ENCODE measurements at regions not wholly inside any gene's neighbourhood (a gene's known extent, or its start where the extent isn't known, plus 50 kb on each side); places are given as distances from the start of the nearest gene placed in this dataset.

DNA sequence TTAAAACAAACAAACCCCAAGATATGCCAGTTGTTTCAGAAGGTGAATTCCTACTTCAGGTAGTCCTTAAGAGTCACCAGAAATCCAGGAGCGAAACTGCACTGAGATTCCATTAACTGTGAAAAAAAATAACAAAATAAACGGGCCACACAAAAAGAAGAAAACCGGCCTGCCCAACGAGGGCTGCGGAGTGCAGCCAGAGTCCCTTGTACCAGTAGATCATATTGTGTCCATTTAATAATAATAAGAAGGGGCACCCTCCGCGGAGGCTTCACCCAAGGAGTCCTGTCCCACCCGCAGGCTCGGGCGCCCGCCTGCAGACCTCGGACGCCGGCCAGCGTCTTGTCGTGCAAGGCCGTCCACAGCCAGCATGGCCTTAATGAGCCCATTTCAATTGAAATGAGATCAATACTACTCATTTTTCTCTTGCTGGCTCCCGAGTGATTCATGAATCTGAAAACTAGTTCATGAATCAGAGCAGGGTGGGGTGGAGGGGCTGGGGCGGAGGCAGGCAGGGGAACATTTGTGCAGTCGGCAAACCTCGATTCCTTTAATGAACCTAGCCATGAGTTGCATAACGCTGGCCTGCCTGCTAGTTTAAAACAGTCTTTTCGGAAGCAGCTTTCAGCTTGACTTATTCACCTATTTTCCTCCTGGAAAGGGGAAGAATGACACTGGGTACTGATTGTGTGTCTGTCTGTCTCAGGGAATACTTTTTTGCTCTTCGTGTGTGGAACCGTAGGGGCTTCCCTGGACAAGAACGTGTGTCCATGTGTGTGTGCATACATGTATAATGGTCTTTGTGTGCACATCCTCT, 113.1 kb upstream of the IRF2BP2 start:
- peak overlapping the region; percentile 67 for H3K4me3 Mint-ChIP-seq
- H3K36me3 Mint-ChIP-seq (ENCODE audit: low read depth), result no peaks in the 10 kb centered on the region
- peak; percentile 41 for ATAC-seq (ENCODE audit: low read depth)
- intact Hi-C loops (cut with micrococcal nuclease), result no loop called here
- TF ChIP-seq, protein P1, sequence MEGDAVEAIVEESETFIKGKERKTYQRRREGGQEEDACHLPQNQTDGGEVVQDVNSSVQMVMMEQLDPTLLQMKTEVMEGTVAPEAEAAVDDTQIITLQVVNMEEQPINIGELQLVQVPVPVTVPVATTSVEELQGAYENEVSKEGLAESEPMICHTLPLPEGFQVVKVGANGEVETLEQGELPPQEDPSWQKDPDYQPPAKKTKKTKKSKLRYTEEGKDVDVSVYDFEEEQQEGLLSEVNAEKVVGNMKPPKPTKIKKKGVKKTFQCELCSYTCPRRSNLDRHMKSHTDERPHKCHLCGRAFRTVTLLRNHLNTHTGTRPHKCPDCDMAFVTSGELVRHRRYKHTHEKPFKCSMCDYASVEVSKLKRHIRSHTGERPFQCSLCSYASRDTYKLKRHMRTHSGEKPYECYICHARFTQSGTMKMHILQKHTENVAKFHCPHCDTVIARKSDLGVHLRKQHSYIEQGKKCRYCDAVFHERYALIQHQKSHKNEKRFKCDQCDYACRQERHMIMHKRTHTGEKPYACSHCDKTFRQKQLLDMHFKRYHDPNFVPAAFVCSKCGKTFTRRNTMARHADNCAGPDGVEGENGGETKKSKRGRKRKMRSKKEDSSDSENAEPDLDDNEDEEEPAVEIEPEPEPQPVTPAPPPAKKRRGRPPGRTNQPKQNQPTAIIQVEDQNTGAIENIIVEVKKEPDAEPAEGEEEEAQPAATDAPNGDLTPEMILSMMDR (IDR thresholded peaks at IDR 0.05), result no peak
- POLR2A ChIA-PET, result interaction anchor here (0.5 to 5.4 kb wide), 12 partner anchors 23 to 325 kb away, joined by 3 to 78 read pairs (median 6); partner anchors contain the start of gene IRF2BP2
- peaks cover 46% of the 10 kb centered on the region for H3K4me1 Mint-ChIP-seq
- H3K27ac Mint-ChIP-seq, result peak overlapping the region; percentile 71
- no peaks in the 10 kb centered on the region for H3K9me3 Mint-ChIP-seq
- no peak for DNase-seq
- H3K27me3 Mint-ChIP-seq, result no peaks in the 10 kb centered on the region
- CTCF ChIA-PET, result interaction anchor here (0.9 to 1.4 kb wide), 2 partner anchors 221 to 224 kb away, joined by 3 to 4 read pairs; no protein-coding TSS in a partner anchor

DNA sequence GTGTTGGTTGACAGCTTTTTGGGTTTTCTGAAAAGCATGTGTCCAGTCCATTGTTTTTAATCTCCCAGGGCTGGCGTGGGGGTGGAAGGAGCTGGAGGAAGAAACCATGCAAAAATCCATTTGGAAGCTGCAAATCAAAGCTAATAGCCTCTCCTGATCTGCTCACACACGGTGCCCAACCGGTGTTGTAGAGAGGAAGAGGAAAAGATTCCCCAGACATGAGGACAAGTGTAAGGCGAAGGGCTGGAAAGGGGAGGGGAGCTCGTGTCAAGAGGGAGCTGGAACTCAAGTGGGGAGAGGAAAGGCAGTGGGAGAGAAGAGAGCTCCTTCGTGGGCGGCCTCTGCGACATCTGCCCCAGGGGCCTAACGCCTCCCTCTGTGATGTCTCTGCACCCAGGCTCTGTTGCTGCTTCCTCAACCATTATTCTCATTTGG, 112.3 kb upstream of the IRF2BP2 start:
- H3K4me3 Mint-ChIP-seq, result no peak overlapping the region
- intact Hi-C loops (cut with micrococcal nuclease), result no loop called here

DNA sequence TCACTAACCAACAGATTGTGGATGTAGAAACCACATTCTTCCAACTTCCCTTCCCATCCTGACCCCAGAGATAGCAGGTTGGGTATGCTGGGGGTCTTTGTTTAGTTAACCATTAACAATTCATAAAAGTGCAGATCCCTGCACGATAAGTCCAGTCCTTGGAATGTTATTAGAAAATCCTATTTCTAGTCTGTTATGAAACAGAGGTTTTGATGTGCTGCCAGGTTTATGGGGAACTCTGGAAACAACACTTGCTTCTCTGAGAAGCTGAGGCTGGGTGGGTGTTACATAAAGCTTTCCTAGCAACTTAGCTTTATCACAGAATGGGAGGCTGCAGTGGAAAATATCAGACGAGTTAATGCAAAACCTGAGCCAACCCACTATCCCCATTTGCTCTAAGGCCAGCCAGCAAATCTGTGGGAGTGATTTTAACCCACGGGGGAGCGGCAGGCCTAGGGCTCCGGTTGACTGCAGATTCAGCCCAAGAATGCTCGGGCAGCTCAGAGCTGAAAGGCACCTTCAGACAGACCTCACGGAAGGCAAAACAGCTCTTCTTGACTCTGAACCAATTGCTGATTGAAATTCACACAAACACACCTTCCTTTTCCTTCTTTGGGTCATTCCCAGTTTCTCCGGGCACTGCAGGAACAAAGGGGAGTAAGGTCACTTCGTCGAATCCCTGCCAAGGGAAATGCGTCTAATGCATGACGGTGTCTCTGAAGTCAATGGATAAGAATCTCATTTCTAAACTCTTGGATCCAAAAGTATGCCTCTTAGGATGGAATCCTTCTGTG, 111.7 kb upstream of the IRF2BP2 start:
- Mint-ChIP-seq H3K4me1 (peaks cover 34% of the 10 kb centered on the region), H3K4me3 (no peak overlapping the region), H3K27me3 (no peaks in the 10 kb centered on the region), H3K27ac (no peak overlapping the region), H3K9me3 (no peaks in the 10 kb centered on the region), H3K36me3 (ENCODE audit: low read depth) (no peaks in the 10 kb centered on the region)
- ChIA-PET POLR2A (interaction anchor here (0.6 to 1.0 kb wide), 4 partner anchors 19 to 241 kb away, joined by 3 to 6 read pairs (median 4); no protein-coding TSS in a partner anchor), CTCF (no interaction called here)
- no peak for DNase-seq
- intact Hi-C loops (cut with micrococcal nuclease), result no loop called here
- no peak for ATAC-seq (ENCODE audit: low read depth)
- TF ChIP-seq, protein P1 (IDR thresholded peaks at IDR 0.05), result no peak

More for the DNA sequence above, 112.3 kb upstream of the IRF2BP2 start:
- DNase-seq, result no peak
- Mint-ChIP-seq H3K4me1 (peaks cover 40% of the 10 kb centered on the region), H3K27me3 (no peaks in the 10 kb centered on the region), H3K27ac (no peak overlapping the region), H3K36me3 (ENCODE audit: low read depth) (no peaks in the 10 kb centered on the region), H3K9me3 (no peaks in the 10 kb centered on the region)
- no peak for ATAC-seq (ENCODE audit: low read depth)
- CTCF ChIA-PET, result no interaction called here
- TF ChIP-seq, protein P1 (IDR thresholded peaks at IDR 0.05), result no peak
- POLR2A ChIA-PET, result interaction anchor here (0.5 to 1.0 kb wide), 4 partner anchors 19 to 241 kb away, joined by 3 to 5 read pairs (median 4); no protein-coding TSS in a partner anchor

DNA sequence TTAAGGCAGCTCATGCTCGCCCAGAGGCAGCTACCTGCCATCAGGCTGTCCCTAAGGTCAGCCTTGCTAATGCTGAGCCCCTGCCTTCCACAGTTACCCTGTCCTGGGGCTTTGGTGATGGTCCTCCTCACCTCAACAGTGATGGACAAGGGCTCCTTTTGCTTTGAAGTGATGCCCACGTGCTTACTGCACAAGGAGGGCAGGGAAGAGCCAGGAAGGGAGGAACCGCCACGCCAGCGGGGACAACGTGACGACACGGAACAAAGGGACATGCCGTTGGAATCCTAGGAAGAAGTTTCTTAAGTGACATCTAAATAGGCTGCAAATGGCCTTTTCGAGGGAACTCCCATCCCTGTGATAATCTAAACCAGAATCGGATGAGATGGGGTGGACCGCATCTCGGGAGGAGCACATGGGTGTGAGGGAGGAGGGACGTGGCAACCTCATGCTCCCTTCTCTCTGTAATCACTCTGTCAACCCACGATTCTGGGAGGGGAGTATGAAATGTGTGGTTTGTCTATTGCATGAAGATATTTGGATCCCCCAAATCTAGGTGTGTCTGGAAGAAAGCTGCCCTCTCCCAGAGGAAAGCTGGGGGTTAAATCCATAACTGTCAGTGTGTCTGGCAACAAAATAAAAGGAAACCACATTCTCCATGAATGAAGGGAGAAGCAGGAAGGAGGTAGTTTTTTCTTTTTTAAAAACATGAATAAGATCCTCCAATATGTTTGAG, 110.9 kb upstream of the IRF2BP2 start:
- ChIA-PET CTCF (no interaction called here), POLR2A (interaction anchor here (0.8 kb wide), 1 partner anchor 110 kb away, joined by 6 read pairs; no protein-coding TSS in a partner anchor)
- TF ChIP-seq, protein P1 (IDR thresholded peaks at IDR 0.05), result no peak
- Mint-ChIP-seq H3K9me3 (no peaks in the 10 kb centered on the region), H3K4me1 (peaks cover 30% of the 10 kb centered on the region), H3K27me3 (no peaks in the 10 kb centered on the region), H3K27ac (peak overlapping the region; percentile 51), H3K4me3 (no peak overlapping the region), H3K36me3 (ENCODE audit: low read depth) (no peaks in the 10 kb centered on the region)
- DNase-seq, result no peak
- intact Hi-C loops (cut with micrococcal nuclease), result no loop called here
- ATAC-seq (ENCODE audit: low read depth), result no peak
